ENCODE measurements at regions not wholly inside any gene's neighbourhood (a gene's known extent, or its start where the extent isn't known, plus 50 kb on each side); places are given as distances from the start of the nearest gene placed in this dataset.

- TF ChIP-seq CTCF (conservative IDR thresholded peaks at IDR 0.05 in 1 of 2, IDR thresholded peaks at IDR 0.05 in 1 of 2; ENCODE audit: extremely low read depth in 1 of 2, insufficient read depth in 1 of 2, low read depth in 1 of 2, low read length in 2 of 2) (no peak), EZH2 (IDR thresholded peaks at IDR 0.05; ENCODE audit: borderline replicate concordance, low read length) (no peak)
Observed at GRCh38 chr10:53646525-53646924, 873.9 kb upstream of the MBL2 start.
